HL-60 (cell line): ENCODE measurements at regions not wholly inside any gene's neighbourhood (a gene's known extent, or its start where the extent isn't known, plus 50 kb on each side); places are given as distances from the start of the nearest gene placed in this dataset.

Source experiments
- DNase-seq, 2 experiments: peaks; one replicate each; pipeline ENCODE4 v3.0.0-alpha.2; 2010 to 2020; ENCODE audit warnings: low read depth in 1 of 2, low spot score in 1 of 2
- H3K27ac ChIP-seq: fragments of 250-450 bp; sonication (Bioruptor Pico); replicated peaks from 2 replicates; pipeline ENCODE4 v1.5.1; 2020; ENCODE audit warnings: mild to moderate bottlenecking, moderate library complexity
- H3K27me3 ChIP-seq: fragments of 250-450 bp; sonication (Bioruptor Pico); 2 replicates; pipeline ENCODE4 v1.5.1; 2021; ENCODE audit warnings: mild to moderate bottlenecking, moderate library complexity; ENCODE audit not compliant: insufficient read depth, poor library complexity, severe bottlenecking
- H3K4me3 ChIP-seq: replicated peaks from 2 replicates; pipeline ENCODE4 v1.5.1; 2011; ENCODE audit warnings: mild to moderate bottlenecking, control low read depth, low read length; ENCODE audit not compliant: insufficient read depth
- CTCF ChIP-seq: IDR thresholded peaks from one replicate; pipeline ENCODE4 v1.5.1; 2011; ENCODE audit warnings: low read length, control low read depth, inconsistent platforms; ENCODE audit not compliant: insufficient read depth
- GABPA ChIP-seq: IDR thresholded peaks from 2 replicates; pipeline ENCODE4 v1.6.1; 2012; ENCODE audit warnings: low read depth
- POLR2AphosphoS5 ChIP-seq: IDR thresholded peaks from 2 replicates; pipeline ENCODE4 v1.6.1; 2012; ENCODE audit warnings: low read depth
- SPI1 ChIP-seq: IDR thresholded peaks from 2 replicates; pipeline ENCODE4 v1.6.1; 2012; ENCODE audit warnings: low read depth, mild to moderate bottlenecking, borderline replicate concordance
- TF ChIP-seq, protein P1 (sequence below): IDR thresholded peaks from 2 replicates; pipeline ENCODE4 v1.6.1; 2012; ENCODE audit warnings: low read depth; ENCODE audit not compliant: insufficient replicate concordance

DNA sequence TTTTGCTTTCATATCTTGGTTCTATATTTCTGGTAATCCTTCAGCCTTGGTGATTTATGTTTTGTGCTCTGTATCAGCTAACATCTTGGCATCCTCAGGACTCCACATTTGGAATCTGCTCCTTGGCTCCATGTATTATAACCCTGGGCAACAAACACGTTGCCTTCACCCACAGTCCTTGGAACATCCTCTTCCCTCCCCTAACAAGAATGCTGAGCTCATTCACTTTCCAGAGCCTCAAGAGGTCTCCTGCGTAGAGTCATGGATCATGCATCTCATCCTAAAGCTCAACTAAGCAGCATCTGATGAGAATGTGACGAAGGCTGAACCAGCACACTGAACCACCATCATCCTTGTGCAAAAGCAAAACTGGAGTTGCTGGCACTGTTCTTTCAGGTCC lies 60.5 kb upstream of the C1GALT1C1 start:
- Histone ChIP-seq H3K27ac (no peak overlapping the region), H3K4me3 (no peak overlapping the region), H3K27me3 (no peaks in the 10 kb centered on the region)
- DNase-seq: no peak
- TF ChIP-seq GABPA (no peak), CTCF (no peak), SPI1 (no peak), POLR2AphosphoS5 (no peak)
- TF ChIP-seq, protein P1, sequence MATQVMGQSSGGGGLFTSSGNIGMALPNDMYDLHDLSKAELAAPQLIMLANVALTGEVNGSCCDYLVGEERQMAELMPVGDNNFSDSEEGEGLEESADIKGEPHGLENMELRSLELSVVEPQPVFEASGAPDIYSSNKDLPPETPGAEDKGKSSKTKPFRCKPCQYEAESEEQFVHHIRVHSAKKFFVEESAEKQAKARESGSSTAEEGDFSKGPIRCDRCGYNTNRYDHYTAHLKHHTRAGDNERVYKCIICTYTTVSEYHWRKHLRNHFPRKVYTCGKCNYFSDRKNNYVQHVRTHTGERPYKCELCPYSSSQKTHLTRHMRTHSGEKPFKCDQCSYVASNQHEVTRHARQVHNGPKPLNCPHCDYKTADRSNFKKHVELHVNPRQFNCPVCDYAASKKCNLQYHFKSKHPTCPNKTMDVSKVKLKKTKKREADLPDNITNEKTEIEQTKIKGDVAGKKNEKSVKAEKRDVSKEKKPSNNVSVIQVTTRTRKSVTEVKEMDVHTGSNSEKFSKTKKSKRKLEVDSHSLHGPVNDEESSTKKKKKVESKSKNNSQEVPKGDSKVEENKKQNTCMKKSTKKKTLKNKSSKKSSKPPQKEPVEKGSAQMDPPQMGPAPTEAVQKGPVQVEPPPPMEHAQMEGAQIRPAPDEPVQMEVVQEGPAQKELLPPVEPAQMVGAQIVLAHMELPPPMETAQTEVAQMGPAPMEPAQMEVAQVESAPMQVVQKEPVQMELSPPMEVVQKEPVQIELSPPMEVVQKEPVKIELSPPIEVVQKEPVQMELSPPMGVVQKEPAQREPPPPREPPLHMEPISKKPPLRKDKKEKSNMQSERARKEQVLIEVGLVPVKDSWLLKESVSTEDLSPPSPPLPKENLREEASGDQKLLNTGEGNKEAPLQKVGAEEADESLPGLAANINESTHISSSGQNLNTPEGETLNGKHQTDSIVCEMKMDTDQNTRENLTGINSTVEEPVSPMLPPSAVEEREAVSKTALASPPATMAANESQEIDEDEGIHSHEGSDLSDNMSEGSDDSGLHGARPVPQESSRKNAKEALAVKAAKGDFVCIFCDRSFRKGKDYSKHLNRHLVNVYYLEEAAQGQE: no peak

- no peaks in the 10 kb centered on the region for H3K27me3 ChIP-seq
- TF ChIP-seq, protein P1: no peak
- no peak for DNase-seq
- no peak overlapping the region for H3K27ac ChIP-seq
- H3K4me3 ChIP-seq: no peak overlapping the region
These were observed 50.2 kb upstream of the C1GALT1C1 start for GRCh38 chrX:120680090-120680489.
